ENCODE measurements at regions not wholly inside any gene's neighbourhood (a gene's known extent, or its start where the extent isn't known, plus 50 kb on each side); places are given as distances from the start of the nearest gene placed in this dataset.

DNA sequence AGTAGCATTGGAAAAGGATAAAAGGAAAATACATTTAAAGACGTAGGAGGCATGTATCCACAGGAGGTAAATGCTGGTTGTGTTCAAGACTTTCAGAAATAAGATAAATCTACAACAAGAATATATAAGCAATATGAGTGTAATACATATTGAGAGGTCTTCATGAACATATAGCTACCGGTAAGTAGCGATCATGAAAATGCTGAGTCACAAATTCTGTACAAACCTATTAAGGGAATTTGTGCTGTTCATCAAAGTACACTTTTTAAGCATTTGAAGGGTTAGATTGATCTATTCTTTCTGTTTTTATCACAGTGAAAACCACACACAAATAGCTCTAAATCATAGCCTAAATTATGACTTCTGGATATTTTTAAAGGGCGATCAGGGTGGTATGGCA, 173.1 kb upstream of the NYAP2 start:
- Histone ChIP-seq H3K56ac (ENCODE audit: low read length) (no peak overlapping the region), H3K27me3 (ENCODE audit: insufficient read depth, low read length, poor library complexity) (no peaks in the 10 kb centered on the region), H3K36me3 (ENCODE audit: control insufficient read depth, insufficient read depth, low read length) (no peaks in the 10 kb centered on the region), H3K4me3 (ENCODE audit: low read length) (no peak overlapping the region), H3K9ac (ENCODE audit: low read length) (no peak overlapping the region), H3K23ac (ENCODE audit: low read length) (no peak overlapping the region), H2BK5ac (ENCODE audit: low read length) (no peak overlapping the region), H3K4ac (ENCODE audit: low read depth, low read length) (no peak overlapping the region), H3K79me2 (ENCODE audit: control insufficient read depth, insufficient read depth, low read length) (no peaks in the 10 kb centered on the region), H3K4me2 (ENCODE audit: low read length) (no peak overlapping the region), H3K27ac (ENCODE audit: low read depth, low read length) (no peak overlapping the region), H2AK5ac (ENCODE audit: low read length) (no peak overlapping the region), H3K79me1 (ENCODE audit: low read length) (no peaks in the 10 kb centered on the region), H4K5ac (ENCODE audit: low read length) (no peak overlapping the region), H2BK120ac (ENCODE audit: low read depth, low read length) (no peak overlapping the region), H3K4me1 (ENCODE audit: control insufficient read depth, low read depth, low read length) (no peaks in the 10 kb centered on the region), H4K8ac (ENCODE audit: low read depth, low read length) (no peak overlapping the region), H3K18ac (ENCODE audit: low read length) (no peak overlapping the region), H2BK15ac (replicated peaks; ENCODE audit: low read depth) (no peak overlapping the region)
- WGBS (ENCODE audit: extremely low coverage, insufficient coverage, low lambda C conversion rate), result no CpG with 5 or more reads among the region's 4 CpGs
- DNase-seq, result no peak

DNA sequence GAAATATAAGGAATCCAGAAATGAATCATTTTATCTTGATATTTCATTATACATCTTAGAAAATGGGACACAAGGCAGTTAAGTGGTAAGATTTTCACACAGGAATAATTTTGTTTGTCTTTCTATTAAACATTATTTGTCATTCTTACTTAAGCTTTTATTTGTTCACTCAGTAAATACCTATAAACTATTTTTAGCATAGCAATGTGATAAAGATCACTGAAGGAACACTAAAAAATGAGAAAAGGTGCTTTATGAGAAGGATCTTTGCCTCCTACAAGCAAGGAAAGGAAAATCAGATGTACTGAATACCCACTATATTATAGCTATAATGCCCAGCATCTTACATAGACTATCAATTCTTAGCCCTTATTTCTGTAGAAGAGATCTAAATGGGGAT, 176.2 kb upstream of the NYAP2 start:
- H2BK15ac ChIP-seq (replicated peaks; ENCODE audit: low read depth), result no peak overlapping the region
- no peak overlapping the region for H3K4me3 ChIP-seq (ENCODE audit: low read length)
- no peak overlapping the region for H4K5ac ChIP-seq (ENCODE audit: low read length)
- H3K36me3 ChIP-seq (ENCODE audit: control insufficient read depth, insufficient read depth, low read length), result no peaks in the 10 kb centered on the region
- H3K79me2 ChIP-seq (ENCODE audit: control insufficient read depth, insufficient read depth, low read length), result no peaks in the 10 kb centered on the region
- H3K27me3 ChIP-seq (ENCODE audit: insufficient read depth, low read length, poor library complexity), result no peaks in the 10 kb centered on the region
- no peak overlapping the region for H3K56ac ChIP-seq (ENCODE audit: low read length)
- no peak overlapping the region for H3K18ac ChIP-seq (ENCODE audit: low read length)
- no peaks in the 10 kb centered on the region for H3K79me1 ChIP-seq (ENCODE audit: low read length)
- H3K4ac ChIP-seq (ENCODE audit: low read depth, low read length), result no peak overlapping the region
- H2BK5ac ChIP-seq (ENCODE audit: low read length), result no peak overlapping the region
- H2AK5ac ChIP-seq (ENCODE audit: low read length), result no peak overlapping the region
- H2BK120ac ChIP-seq (ENCODE audit: low read depth, low read length), result no peak overlapping the region
- no peak for DNase-seq
- H3K9ac ChIP-seq (ENCODE audit: low read length), result no peak overlapping the region
- H3K23ac ChIP-seq (ENCODE audit: low read length), result no peak overlapping the region
- H4K8ac ChIP-seq (ENCODE audit: low read depth, low read length), result no peak overlapping the region
- no peak overlapping the region for H3K27ac ChIP-seq (ENCODE audit: low read depth, low read length)
- no peak overlapping the region for H3K4me2 ChIP-seq (ENCODE audit: low read length)
- no peaks in the 10 kb centered on the region for H3K4me1 ChIP-seq (ENCODE audit: control insufficient read depth, low read depth, low read length)

- H3K36me3 ChIP-seq (ENCODE audit: control insufficient read depth, insufficient read depth, low read length), result no peaks in the 10 kb centered on the region
- WGBS (ENCODE audit: extremely low coverage, insufficient coverage, low lambda C conversion rate), result no CpG with 5 or more reads among the region's 3 CpGs
- H3K23ac ChIP-seq (ENCODE audit: low read length), result no peak overlapping the region
- no peak overlapping the region for H3K4me3 ChIP-seq (ENCODE audit: low read length)
- H3K56ac ChIP-seq (ENCODE audit: low read length), result no peak overlapping the region
- no peaks in the 10 kb centered on the region for H3K79me1 ChIP-seq (ENCODE audit: low read length)
- no peak overlapping the region for H2AK5ac ChIP-seq (ENCODE audit: low read length)
- no peak overlapping the region for H3K4me2 ChIP-seq (ENCODE audit: low read length)
- H4K8ac ChIP-seq (ENCODE audit: low read depth, low read length), result no peak overlapping the region
- no peak for DNase-seq
- H4K5ac ChIP-seq (ENCODE audit: low read length), result no peak overlapping the region
- H3K4me1 ChIP-seq (ENCODE audit: control insufficient read depth, low read depth, low read length), result no peaks in the 10 kb centered on the region
- no peak overlapping the region for H2BK15ac ChIP-seq (replicated peaks; ENCODE audit: low read depth)
- H2BK120ac ChIP-seq (ENCODE audit: low read depth, low read length), result no peak overlapping the region
- no peak overlapping the region for H3K4ac ChIP-seq (ENCODE audit: low read depth, low read length)
- H3K18ac ChIP-seq (ENCODE audit: low read length), result no peak overlapping the region
- H3K27ac ChIP-seq (ENCODE audit: low read depth, low read length), result no peak overlapping the region
- no peak overlapping the region for H3K9ac ChIP-seq (ENCODE audit: low read length)
- no peaks in the 10 kb centered on the region for H3K27me3 ChIP-seq (ENCODE audit: insufficient read depth, low read length, poor library complexity)
- no peaks in the 10 kb centered on the region for H3K79me2 ChIP-seq (ENCODE audit: control insufficient read depth, insufficient read depth, low read length)
- H2BK5ac ChIP-seq (ENCODE audit: low read length), result no peak overlapping the region
These were observed 165.2 kb upstream of the DOCK10 start for GRCh38 chr2:225207471-225207870.

DNA sequence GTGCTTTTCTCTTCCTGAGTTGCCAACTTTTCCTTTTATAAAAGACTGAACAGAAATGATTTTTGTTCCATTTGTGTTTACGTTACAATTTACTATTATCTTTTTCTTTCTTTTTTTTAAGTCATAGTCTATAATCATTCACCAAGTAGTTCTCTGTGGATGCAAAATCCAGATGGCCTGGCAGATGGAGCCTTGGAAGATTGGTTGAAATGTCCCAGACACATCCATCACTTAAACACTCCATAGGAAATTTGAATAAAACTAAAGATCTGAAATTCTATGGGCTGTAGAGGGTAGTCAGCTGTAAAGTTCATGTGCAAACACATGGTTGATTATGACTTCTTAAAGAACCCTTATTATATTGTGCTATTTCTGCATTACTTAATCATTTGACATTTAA, 164.8 kb upstream of the DOCK10 start:
- no peak for DNase-seq
- no CpG with 5 or more reads among the region's 1 CpG for WGBS (ENCODE audit: extremely low coverage, insufficient coverage, low lambda C conversion rate)
- Histone ChIP-seq H3K4me1 (ENCODE audit: control insufficient read depth, low read depth, low read length) (no peaks in the 10 kb centered on the region), H2BK15ac (replicated peaks; ENCODE audit: low read depth) (no peak overlapping the region), H2BK5ac (ENCODE audit: low read length) (no peak overlapping the region), H2AK5ac (ENCODE audit: low read length) (no peak overlapping the region), H3K79me1 (ENCODE audit: low read length) (no peaks in the 10 kb centered on the region), H3K23ac (ENCODE audit: low read length) (no peak overlapping the region), H3K9ac (ENCODE audit: low read length) (no peak overlapping the region), H4K8ac (ENCODE audit: low read depth, low read length) (no peak overlapping the region), H3K4me3 (ENCODE audit: low read length) (no peak overlapping the region), H3K27ac (ENCODE audit: low read depth, low read length) (no peak overlapping the region), H3K56ac (ENCODE audit: low read length) (no peak overlapping the region), H4K5ac (ENCODE audit: low read length) (no peak overlapping the region), H3K18ac (ENCODE audit: low read length) (no peak overlapping the region), H2BK120ac (ENCODE audit: low read depth, low read length) (no peak overlapping the region), H3K36me3 (ENCODE audit: control insufficient read depth, insufficient read depth, low read length) (no peaks in the 10 kb centered on the region), H3K4me2 (ENCODE audit: low read length) (no peak overlapping the region), H3K79me2 (ENCODE audit: control insufficient read depth, insufficient read depth, low read length) (no peaks in the 10 kb centered on the region), H3K27me3 (ENCODE audit: insufficient read depth, low read length, poor library complexity) (no peaks in the 10 kb centered on the region), H3K4ac (ENCODE audit: low read depth, low read length) (no peak overlapping the region)

DNA sequence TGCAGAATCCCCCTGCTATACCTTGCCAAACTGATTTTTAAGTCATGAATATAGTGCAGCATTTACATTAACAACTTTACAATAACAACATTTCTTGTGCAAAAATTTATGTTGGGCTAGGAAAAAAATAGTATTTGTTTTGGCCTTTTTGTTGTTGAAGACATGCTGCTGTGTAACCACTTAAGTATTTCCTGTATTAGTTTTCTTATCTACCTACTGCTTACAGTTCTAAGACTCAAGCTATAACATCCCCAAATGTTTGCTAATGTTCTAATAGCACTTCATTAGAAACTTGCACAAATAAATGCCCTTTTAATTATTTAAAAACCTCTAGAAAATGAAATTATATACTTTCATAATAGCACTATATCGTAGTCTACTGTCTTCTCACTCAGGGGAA, 154.3 kb upstream of the DOCK10 start:
- Histone ChIP-seq H4K8ac (ENCODE audit: low read depth, low read length) (no peak overlapping the region), H2AK5ac (ENCODE audit: low read length) (no peak overlapping the region), H3K4me3 (ENCODE audit: low read length) (no peak overlapping the region), H3K27ac (ENCODE audit: low read depth, low read length) (no peak overlapping the region), H2BK5ac (ENCODE audit: low read length) (no peak overlapping the region), H2BK15ac (replicated peaks; ENCODE audit: low read depth) (no peak overlapping the region), H3K27me3 (ENCODE audit: insufficient read depth, low read length, poor library complexity) (no peaks in the 10 kb centered on the region), H3K79me1 (ENCODE audit: low read length) (no peaks in the 10 kb centered on the region), H3K56ac (ENCODE audit: low read length) (no peak overlapping the region), H3K4me2 (ENCODE audit: low read length) (no peak overlapping the region), H3K36me3 (ENCODE audit: control insufficient read depth, insufficient read depth, low read length) (no peaks in the 10 kb centered on the region), H3K18ac (ENCODE audit: low read length) (no peak overlapping the region), H3K79me2 (ENCODE audit: control insufficient read depth, insufficient read depth, low read length) (no peaks in the 10 kb centered on the region), H2BK120ac (ENCODE audit: low read depth, low read length) (no peak overlapping the region), H3K9ac (ENCODE audit: low read length) (no peak overlapping the region), H3K4me1 (ENCODE audit: control insufficient read depth, low read depth, low read length) (no peaks in the 10 kb centered on the region), H3K23ac (ENCODE audit: low read length) (no peak overlapping the region), H3K4ac (ENCODE audit: low read depth, low read length) (no peak overlapping the region), H4K5ac (ENCODE audit: low read length) (no peak overlapping the region)
- no peak for DNase-seq
- no CpG with 5 or more reads among the region's 1 CpG for WGBS (ENCODE audit: extremely low coverage, insufficient coverage, low lambda C conversion rate)

- H3K79me1 ChIP-seq (ENCODE audit: low read length), result no peaks in the 10 kb centered on the region
- no peak overlapping the region for H3K18ac ChIP-seq (ENCODE audit: low read length)
- no peaks in the 10 kb centered on the region for H3K36me3 ChIP-seq (ENCODE audit: control insufficient read depth, insufficient read depth, low read length)
- H3K4ac ChIP-seq (ENCODE audit: low read depth, low read length), result no peak overlapping the region
- H3K27ac ChIP-seq (ENCODE audit: low read depth, low read length), result no peak overlapping the region
- no peak for DNase-seq
- H2AK5ac ChIP-seq (ENCODE audit: low read length), result no peak overlapping the region
- no peak overlapping the region for H3K4me2 ChIP-seq (ENCODE audit: low read length)
- H4K5ac ChIP-seq (ENCODE audit: low read length), result no peak overlapping the region
- H3K4me1 ChIP-seq (ENCODE audit: control insufficient read depth, low read depth, low read length), result no peaks in the 10 kb centered on the region
- H3K9ac ChIP-seq (ENCODE audit: low read length), result no peak overlapping the region
- no peaks in the 10 kb centered on the region for H3K79me2 ChIP-seq (ENCODE audit: control insufficient read depth, insufficient read depth, low read length)
- no peak overlapping the region for H2BK120ac ChIP-seq (ENCODE audit: low read depth, low read length)
- H3K23ac ChIP-seq (ENCODE audit: low read length), result no peak overlapping the region
- no peak overlapping the region for H2BK15ac ChIP-seq (replicated peaks; ENCODE audit: low read depth)
- H3K27me3 ChIP-seq (ENCODE audit: insufficient read depth, low read length, poor library complexity), result no peaks in the 10 kb centered on the region
- no CpG with 5 or more reads among the region's 3 CpGs for WGBS (ENCODE audit: extremely low coverage, insufficient coverage, low lambda C conversion rate)
- H3K56ac ChIP-seq (ENCODE audit: low read length), result no peak overlapping the region
- H3K4me3 ChIP-seq (ENCODE audit: low read length), result no peak overlapping the region
- H2BK5ac ChIP-seq (ENCODE audit: low read length), result no peak overlapping the region
- no peak overlapping the region for H4K8ac ChIP-seq (ENCODE audit: low read depth, low read length)
These were observed 150.6 kb upstream of the DOCK10 start for GRCh38 chr2:225192869-225193268.

All from mesendoderm (in vitro differentiated cells).